G401 (cell line): ENCODE measurements at regions not wholly inside any gene's neighbourhood (a gene's known extent, or its start where the extent isn't known, plus 50 kb on each side); places are given as distances from the start of the nearest gene placed in this dataset.
"Not testable (repeated sequence)": the region's sequence is repeated elsewhere in the genome, so short reads cannot be mapped to it uniquely, and the experiment has no call there.

Experiments used
- DNase-seq: peaks from one replicate; pipeline ENCODE4 v3.0.0-alpha.2; 2015; ENCODE audit warnings: low spot score
- in situ Hi-C: cut with HindIII; loops from 2 replicates; pipeline ENCODE4 v1.10.0; 2016; ENCODE audit warnings: low sequenced_read_pairs, mixed read lengths

- in situ Hi-C loops, DNase-seq: not testable (repeated sequence)
These were observed 289.6 kb downstream of the GOLGA6L6 start for GRCh38 chr15:20252040-20252439.

- in situ Hi-C loops = not testable (repeated sequence)
- peak; percentile 48 for DNase-seq
These were observed 290.2 kb downstream of the GOLGA6L6 start for GRCh38 chr15:20251214-20252005.

- in situ Hi-C loops, DNase-seq: not testable (repeated sequence)
These were observed 291.4 kb downstream of the GOLGA6L6 start for GRCh38 chr15:20250206-20250605.

GRCh38 chr15:20249677-20249970 lies 292.0 kb downstream of the GOLGA6L6 start:
- in situ Hi-C loops, DNase-seq: not testable (repeated sequence)

- in situ Hi-C loops, DNase-seq: not testable (repeated sequence)
These were observed 293.2 kb downstream of the GOLGA6L6 start for GRCh38 chr15:20248434-20248833.

GRCh38 chr15:20247137-20247536 lies 294.5 kb downstream of the GOLGA6L6 start:
- DNase-seq, in situ Hi-C loops: not testable (repeated sequence)

GRCh38 chr15:20246624-20247023 lies 295.0 kb downstream of the GOLGA6L6 start:
- in situ Hi-C loops, DNase-seq: not testable (repeated sequence)

GRCh38 chr15:20245856-20246255 lies 295.7 kb downstream of the GOLGA6L6 start:
- in situ Hi-C loops, DNase-seq: not testable (repeated sequence)

- in situ Hi-C loops, DNase-seq: not testable (repeated sequence)
These were observed 296.8 kb downstream of the GOLGA6L6 start for GRCh38 chr15:20244792-20245191.

GRCh38 chr15:20243486-20244240 lies 297.9 kb downstream of the GOLGA6L6 start:
- in situ Hi-C loops, DNase-seq: not testable (repeated sequence)

GRCh38 chr15:20240366-20240917 lies 301.2 kb downstream of the GOLGA6L6 start:
- DNase-seq, in situ Hi-C loops: not testable (repeated sequence)

- DNase-seq, in situ Hi-C loops: not testable (repeated sequence)
These were observed 302.4 kb downstream of the GOLGA6L6 start for GRCh38 chr15:20239186-20239585.

GRCh38 chr15:20237256-20238020 lies 304.2 kb downstream of the GOLGA6L6 start:
- in situ Hi-C loops = not testable (repeated sequence)

GRCh38 chr15:20235728-20236127 lies 305.9 kb downstream of the GOLGA6L6 start:
- DNase-seq, in situ Hi-C loops: not testable (repeated sequence)

More at GRCh38 chr15:20237256-20238020, 304.2 kb downstream of the GOLGA6L6 start:
- DNase-seq = not testable (repeated sequence)

GRCh38 chr15:20234006-20234540 lies 307.5 kb downstream of the GOLGA6L6 start:
- DNase-seq, in situ Hi-C loops: not testable (repeated sequence)

GRCh38 chr15:20232457-20232856 lies 309.1 kb downstream of the GOLGA6L6 start:
- DNase-seq, in situ Hi-C loops: not testable (repeated sequence)

- DNase-seq, in situ Hi-C loops: not testable (repeated sequence)
These were observed 310.9 kb downstream of the GOLGA6L6 start for GRCh38 chr15:20230656-20231055.

GRCh38 chr15:20228791-20229190 lies 312.8 kb downstream of the GOLGA6L6 start:
- DNase-seq, in situ Hi-C loops: not testable (repeated sequence)
